ENCODE measurements at regions not wholly inside any gene's neighbourhood (a gene's known extent, or its start where the extent isn't known, plus 50 kb on each side); places are given as distances from the start of the nearest gene placed in this dataset.

DNA sequence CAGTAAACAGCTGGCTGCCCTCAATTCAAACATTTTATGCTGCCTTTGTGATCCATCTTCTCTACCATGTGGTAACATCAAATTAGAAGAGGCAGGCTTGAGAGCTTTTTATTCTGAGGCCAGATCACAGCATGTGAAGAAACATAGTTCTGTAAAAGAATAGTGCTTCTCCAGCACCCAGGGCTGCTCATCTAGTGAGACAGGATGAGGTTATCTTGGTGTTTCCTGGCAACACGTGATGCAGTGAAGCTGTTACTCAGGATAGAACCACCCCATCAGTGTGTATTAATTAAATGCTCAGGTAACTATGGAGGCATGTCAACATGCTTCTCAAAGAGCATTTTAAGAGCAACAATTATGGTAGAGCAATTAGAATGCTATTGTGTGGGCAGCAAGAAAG is 400.5 kb upstream of the ACO1 start:
- TF ChIP-seq, protein P1, sequence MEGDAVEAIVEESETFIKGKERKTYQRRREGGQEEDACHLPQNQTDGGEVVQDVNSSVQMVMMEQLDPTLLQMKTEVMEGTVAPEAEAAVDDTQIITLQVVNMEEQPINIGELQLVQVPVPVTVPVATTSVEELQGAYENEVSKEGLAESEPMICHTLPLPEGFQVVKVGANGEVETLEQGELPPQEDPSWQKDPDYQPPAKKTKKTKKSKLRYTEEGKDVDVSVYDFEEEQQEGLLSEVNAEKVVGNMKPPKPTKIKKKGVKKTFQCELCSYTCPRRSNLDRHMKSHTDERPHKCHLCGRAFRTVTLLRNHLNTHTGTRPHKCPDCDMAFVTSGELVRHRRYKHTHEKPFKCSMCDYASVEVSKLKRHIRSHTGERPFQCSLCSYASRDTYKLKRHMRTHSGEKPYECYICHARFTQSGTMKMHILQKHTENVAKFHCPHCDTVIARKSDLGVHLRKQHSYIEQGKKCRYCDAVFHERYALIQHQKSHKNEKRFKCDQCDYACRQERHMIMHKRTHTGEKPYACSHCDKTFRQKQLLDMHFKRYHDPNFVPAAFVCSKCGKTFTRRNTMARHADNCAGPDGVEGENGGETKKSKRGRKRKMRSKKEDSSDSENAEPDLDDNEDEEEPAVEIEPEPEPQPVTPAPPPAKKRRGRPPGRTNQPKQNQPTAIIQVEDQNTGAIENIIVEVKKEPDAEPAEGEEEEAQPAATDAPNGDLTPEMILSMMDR (conservative IDR thresholded peaks at IDR 0.05; ENCODE audit: low read depth, low read length), result no peak
- TF ChIP-seq, protein P2, sequence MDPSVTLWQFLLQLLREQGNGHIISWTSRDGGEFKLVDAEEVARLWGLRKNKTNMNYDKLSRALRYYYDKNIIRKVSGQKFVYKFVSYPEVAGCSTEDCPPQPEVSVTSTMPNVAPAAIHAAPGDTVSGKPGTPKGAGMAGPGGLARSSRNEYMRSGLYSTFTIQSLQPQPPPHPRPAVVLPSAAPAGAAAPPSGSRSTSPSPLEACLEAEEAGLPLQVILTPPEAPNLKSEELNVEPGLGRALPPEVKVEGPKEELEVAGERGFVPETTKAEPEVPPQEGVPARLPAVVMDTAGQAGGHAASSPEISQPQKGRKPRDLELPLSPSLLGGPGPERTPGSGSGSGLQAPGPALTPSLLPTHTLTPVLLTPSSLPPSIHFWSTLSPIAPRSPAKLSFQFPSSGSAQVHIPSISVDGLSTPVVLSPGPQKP (IDR thresholded peaks at IDR 0.05; ENCODE audit: borderline replicate concordance, low read depth, low read length), result no peak
- TF ChIP-seq POLR2A (IDR thresholded peaks at IDR 0.05; ENCODE audit: low read depth, low read length), result no peak
- no peak for TF ChIP-seq NFE2L2 (IDR thresholded peaks at IDR 0.05; ENCODE audit: low read depth, low read length)
- TF ChIP-seq FOS (IDR thresholded peaks at IDR 0.05; ENCODE audit: low read depth, low read length), result no peak
- TF ChIP-seq MAFK (IDR thresholded peaks at IDR 0.05; ENCODE audit: low read depth, low read length), result no peak
- TF ChIP-seq SMC3 (IDR thresholded peaks at IDR 0.05; ENCODE audit: low read depth, low read length), result no peak
- TF ChIP-seq RFX5 (IDR thresholded peaks at IDR 0.05; ENCODE audit: low read depth, low read length), result no peak
- TF ChIP-seq CEBPB (IDR thresholded peaks at IDR 0.05; ENCODE audit: low read depth, low read length), result no peak
- TF ChIP-seq MXI1 (IDR thresholded peaks at IDR 0.05; ENCODE audit: borderline replicate concordance, low read depth, low read length), result no peak
- no peak for TF ChIP-seq MAZ (IDR thresholded peaks at IDR 0.05; ENCODE audit: borderline replicate concordance, low read depth, low read length)
- TF ChIP-seq RAD21 (IDR thresholded peaks at IDR 0.05; ENCODE audit: low read length), result no peak
- TF ChIP-seq, protein P3, sequence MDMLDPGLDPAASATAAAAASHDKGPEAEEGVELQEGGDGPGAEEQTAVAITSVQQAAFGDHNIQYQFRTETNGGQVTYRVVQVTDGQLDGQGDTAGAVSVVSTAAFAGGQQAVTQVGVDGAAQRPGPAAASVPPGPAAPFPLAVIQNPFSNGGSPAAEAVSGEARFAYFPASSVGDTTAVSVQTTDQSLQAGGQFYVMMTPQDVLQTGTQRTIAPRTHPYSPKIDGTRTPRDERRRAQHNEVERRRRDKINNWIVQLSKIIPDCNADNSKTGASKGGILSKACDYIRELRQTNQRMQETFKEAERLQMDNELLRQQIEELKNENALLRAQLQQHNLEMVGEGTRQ (IDR thresholded peaks at IDR 0.05; ENCODE audit: low read depth, low read length), result no peak
